GM19239 (cell line): ENCODE measurements at regions not wholly inside any gene's neighbourhood (a gene's known extent, or its start where the extent isn't known, plus 50 kb on each side); places are given as distances from the start of the nearest gene placed in this dataset.

Experiments used
- DNase-seq: peaks from one replicate; pipeline ENCODE4 v3.0.0; 2011; ENCODE audit warnings: low spot score; ENCODE audit not compliant: insufficient read length
- FAIRE-seq: peaks from 2 replicates; lab custom pipeline; 2011; peaks lifted over from hg19 to GRCh38; lab: Jason Lieb, UNC

GRCh38 chr2:238574490-238575271 lies 148.0 kb downstream of the ASB1 start:
- FAIRE-seq (no peak), DNase-seq (no peak)

- no peak for DNase-seq
These were observed 149.9 kb downstream of the ASB1 start for GRCh38 chr2:238576674-238577073.

GRCh38 chr2:238578256-238578655 lies 151.5 kb downstream of the ASB1 start:
- FAIRE-seq (no peak), DNase-seq (no peak)

More at GRCh38 chr2:238576674-238577073, 149.9 kb downstream of the ASB1 start:
- no peak for FAIRE-seq

- no peak for FAIRE-seq
- DNase-seq = no peak
These were observed 153.8 kb downstream of the ASB1 start for GRCh38 chr2:238580486-238580885.

GRCh38 chr2:238581126-238581525 lies 154.4 kb downstream of the ASB1 start:
- no peak for DNase-seq
- no peak for FAIRE-seq

GRCh38 chr2:238582159-238582558 lies 155.4 kb downstream of the ASB1 start:
- DNase-seq (no peak), FAIRE-seq (no peak)

- DNase-seq = no peak
- FAIRE-seq = no peak
These were observed 157.9 kb downstream of the ASB1 start for GRCh38 chr2:238584617-238585016.

GRCh38 chr2:238585836-238586821 lies 159.4 kb downstream of the ASB1 start:
- DNase-seq (no peak), FAIRE-seq (no peak)

GRCh38 chr2:238586931-238587775 lies 160.4 kb downstream of the ASB1 start:
- FAIRE-seq (no peak), DNase-seq (no peak)

- no peak for FAIRE-seq
- DNase-seq = no peak
These were observed 161.3 kb downstream of the ASB1 start for GRCh38 chr2:238587776-238588660.

- FAIRE-seq (no peak), DNase-seq (no peak)
These were observed 163.1 kb downstream of the ASB1 start for GRCh38 chr2:238589591-238590460.

GRCh38 chr2:238591732-238592131 lies 165.0 kb downstream of the ASB1 start:
- FAIRE-seq (no peak), DNase-seq (no peak)

GRCh38 chr2:238593236-238593635 lies 166.5 kb downstream of the ASB1 start:
- DNase-seq (no peak), FAIRE-seq (no peak)

- FAIRE-seq (no peak), DNase-seq (no peak)
These were observed 167.0 kb downstream of the ASB1 start for GRCh38 chr2:238593678-238594077.

GRCh38 chr2:238594796-238595749 lies 168.3 kb downstream of the ASB1 start:
- DNase-seq (no peak), FAIRE-seq (no peak)

- DNase-seq = no peak
- no peak for FAIRE-seq
These were observed 169.2 kb downstream of the ASB1 start for GRCh38 chr2:238595750-238596570.
